Cardiac fibroblast (primary cell): ENCODE measurements at regions not wholly inside any gene's neighbourhood (a gene's known extent, or its start where the extent isn't known, plus 50 kb on each side); places are given as distances from the start of the nearest gene placed in this dataset.

Experiments
- DNase-seq, 2 donors: peaks; one replicate each; pipeline versions ENCODE4 v3.0.0 to v3.0.0-alpha.2; 2010; ENCODE audit warnings: low read depth in 2 of 2
- H3K4me3 ChIP-seq, 2 donors: replicated peaks in 1 of 2; 1 replicate in 1 of 2; 2 replicates in 1 of 2; pipeline ENCODE4 v1.5.1; 2011; ENCODE audit warnings: low read depth in 2 of 2, low read length in 2 of 2, mild to moderate bottlenecking in 2 of 2, moderate library complexity in 1 of 2
- CTCF ChIP-seq: IDR thresholded peaks from one replicate; pipeline ENCODE4 v1.5.1; 2011; ENCODE audit warnings: low read depth, mild to moderate bottlenecking, low read length, inconsistent platforms

DNA sequence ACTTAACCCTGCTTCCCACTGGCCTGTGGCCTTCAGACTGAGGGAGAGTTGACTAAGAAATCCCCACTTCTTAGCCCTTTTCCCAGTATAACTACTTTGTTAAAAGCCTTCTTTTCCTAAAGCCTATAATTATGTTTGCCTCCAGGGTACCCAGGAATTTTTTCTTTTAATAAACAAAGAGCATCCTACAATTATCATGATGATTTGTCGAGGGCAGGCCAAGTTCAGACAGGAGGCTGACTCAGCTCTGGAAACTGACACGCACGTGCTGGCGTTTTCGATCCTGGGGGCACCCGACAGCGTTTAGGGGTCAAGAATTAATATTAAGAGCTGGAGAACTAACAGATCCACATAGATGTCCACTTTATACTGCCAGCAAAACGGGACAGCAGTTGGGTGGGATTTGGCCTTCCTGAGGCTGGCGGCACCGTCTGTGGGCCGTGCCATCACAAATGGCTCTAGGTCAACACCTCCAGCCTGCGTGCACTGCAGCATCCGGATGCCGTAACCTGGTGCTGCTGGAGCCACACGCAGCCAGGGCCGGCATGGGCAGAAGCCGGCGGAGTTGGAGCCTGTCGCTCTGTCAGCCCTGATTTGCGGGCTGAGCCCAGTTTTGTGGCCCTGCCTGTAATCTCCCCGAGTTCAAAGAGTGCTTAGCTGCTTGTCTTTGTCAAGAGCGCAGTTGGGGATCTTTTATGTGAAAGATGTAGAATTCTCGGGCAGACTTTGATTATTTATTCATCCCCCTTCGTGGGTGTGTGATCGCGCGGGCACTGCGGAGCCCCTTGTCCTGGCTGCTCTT, 191.0 kb downstream of the GLI2 start:
- no peak for TF ChIP-seq CTCF
- DNase-seq, result no peak
- H3K4me3 ChIP-seq, result no peak overlapping the region

DNA sequence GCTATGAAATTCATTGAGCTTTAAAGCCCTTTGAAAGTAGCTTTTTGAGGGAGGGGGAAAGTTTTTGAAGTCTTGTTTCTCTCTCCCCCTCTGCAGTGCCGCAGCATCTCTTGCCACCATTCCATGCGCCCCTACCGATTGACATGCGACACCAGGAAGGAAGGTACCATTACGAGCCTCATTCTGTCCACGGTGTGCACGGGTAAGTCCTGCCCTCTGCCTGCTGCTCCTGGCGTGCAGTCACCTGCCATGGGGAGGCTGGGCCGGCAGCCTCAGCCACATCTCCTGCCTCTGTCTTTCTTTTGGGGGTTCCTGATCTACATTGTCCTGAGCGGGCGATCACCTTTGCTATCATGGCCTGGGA, 191.6 kb downstream of the GLI2 start:
- DNase-seq, result no peak
- no peak overlapping the region for H3K4me3 ChIP-seq
- no peak for TF ChIP-seq CTCF

DNA sequence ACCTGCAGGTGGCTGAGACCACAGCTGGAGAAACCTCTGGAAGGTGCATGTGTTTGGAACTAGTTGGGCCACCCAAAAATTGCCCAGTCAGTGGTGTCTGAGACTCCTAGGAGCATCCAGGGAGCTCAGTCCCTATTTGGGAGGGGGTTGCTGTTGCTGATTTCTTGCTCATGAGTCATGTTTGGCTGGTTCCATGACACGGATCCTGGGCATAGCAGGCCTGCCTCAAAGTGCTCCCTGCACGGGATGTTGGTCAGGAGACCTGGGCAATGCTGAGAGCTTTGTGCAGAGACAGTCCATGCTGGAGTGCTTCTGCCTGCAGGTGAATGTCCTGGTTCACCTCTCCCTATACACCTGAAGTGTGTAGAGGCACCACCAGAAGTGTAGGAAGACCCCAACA, 194.2 kb downstream of the GLI2 start:
- no peak for DNase-seq
- no peak overlapping the region for H3K4me3 ChIP-seq
- TF ChIP-seq CTCF, result no peak

- TF ChIP-seq CTCF, result no peak
- DNase-seq, result no peak
- no peak overlapping the region for H3K4me3 ChIP-seq
These were observed 194.6 kb downstream of the GLI2 start for GRCh38 chr2:120930236-120930635.

DNA sequence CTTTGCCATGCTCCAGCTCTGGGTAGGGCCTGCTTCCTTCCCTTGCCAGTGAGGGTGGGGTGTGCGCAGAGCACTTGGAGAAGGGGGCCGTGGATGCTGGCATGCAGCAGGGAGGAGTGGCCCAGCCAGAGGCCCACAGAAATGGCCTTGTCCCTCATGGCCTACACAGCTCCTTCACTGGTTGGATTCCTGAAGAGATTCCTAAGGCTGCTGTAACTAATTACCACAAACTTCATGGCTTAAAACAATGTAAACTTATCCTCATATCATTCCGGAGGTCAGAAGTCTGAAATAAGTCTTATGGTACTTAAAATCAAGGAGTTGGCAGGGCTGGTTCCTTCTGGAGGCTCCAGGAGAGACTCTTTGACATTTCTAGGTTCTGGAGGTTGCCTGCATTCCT, 195.2 kb downstream of the GLI2 start:
- H3K4me3 ChIP-seq, result no peak overlapping the region
- TF ChIP-seq CTCF, result no peak
- DNase-seq, result no peak

DNA sequence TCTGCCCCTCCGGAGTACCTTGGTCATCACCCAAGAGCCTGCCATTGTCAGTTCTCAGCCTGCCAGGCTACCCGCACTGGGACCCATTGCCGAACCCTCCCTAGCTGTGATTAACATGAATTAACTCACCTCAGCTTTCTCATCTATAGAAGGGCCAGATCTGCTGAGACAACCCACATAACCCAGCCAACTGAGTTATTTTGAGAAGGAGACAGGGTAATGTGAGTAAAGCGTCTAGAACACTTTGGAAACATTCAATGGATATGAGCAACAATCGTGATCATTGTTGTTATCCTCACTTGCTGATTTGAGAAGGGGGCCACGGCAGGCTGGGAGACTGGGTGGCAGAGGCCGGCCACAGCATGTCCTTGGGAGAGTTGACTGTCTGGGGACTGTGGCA, 196.8 kb downstream of the GLI2 start:
- TF ChIP-seq CTCF, result no peak
- no peak overlapping the region for H3K4me3 ChIP-seq
- no peak for DNase-seq

- H3K4me3 ChIP-seq, result no peak overlapping the region
- DNase-seq, result no peak
- TF ChIP-seq CTCF, result no peak
These were observed 197.2 kb downstream of the GLI2 start for GRCh38 chr2:120932881-120933280.
